Naive B cell (primary cell): ENCODE measurements at regions not wholly inside any gene's neighbourhood (a gene's known extent, or its start where the extent isn't known, plus 50 kb on each side); places are given as distances from the start of the nearest gene placed in this dataset.

Experiments used
- ATAC-seq, 2 donors: fragments of 150-1000 bp; cut with Tn5 transposase; 2 replicates each; pipeline ENCODE4 v1.10.0; 2021; ENCODE audit warnings: low read depth in 2 of 2, mild to moderate bottlenecking in 2 of 2, moderate library complexity in 2 of 2
- DNase-seq: peaks from one replicate; pipeline ENCODE4 v3.0.0; 2022
- H3K27ac Mint-ChIP-seq, 6 donors: one replicate each; pipeline ENCODE4 v1.8.0; 2020 to 2022; ENCODE audit warnings: mild to moderate bottlenecking in 6 of 6, mixed read lengths in 6 of 6, moderate library complexity in 5 of 6, inconsistent platforms in 2 of 6
- H3K27me3 Mint-ChIP-seq, 3 donors: one replicate each; pipeline ENCODE4 v1.8.0; 2021 to 2022; ENCODE audit warnings: mixed read lengths in 3 of 3, mild to moderate bottlenecking in 1 of 3
- H3K36me3 Mint-ChIP-seq, 2 donors: one replicate each; pipeline ENCODE4 v1.8.0; 2020 to 2022; ENCODE audit warnings: mixed read lengths in 2 of 2, inconsistent platforms in 1 of 2, mild to moderate bottlenecking in 1 of 2
- H3K4me1 Mint-ChIP-seq, 3 donors: one replicate each; pipeline ENCODE4 v1.8.0; 2020 to 2022; ENCODE audit warnings: mixed read lengths in 3 of 3, inconsistent platforms in 1 of 3, mild to moderate bottlenecking in 1 of 3, moderate library complexity in 1 of 3
- H3K4me3 Mint-ChIP-seq, 8 donors: one replicate each; pipeline ENCODE4 v1.8.0; 2020 to 2022; ENCODE audit warnings: mild to moderate bottlenecking in 8 of 8, mixed read lengths in 8 of 8, moderate library complexity in 8 of 8, inconsistent platforms in 2 of 8
- H3K9me3 Mint-ChIP-seq, 7 donors: one replicate each; pipeline ENCODE4 v1.8.0; 2020 to 2022; ENCODE audit warnings: mixed read lengths in 7 of 7, mild to moderate bottlenecking in 5 of 7, inconsistent platforms in 2 of 7, moderate library complexity in 1 of 7

DNA sequence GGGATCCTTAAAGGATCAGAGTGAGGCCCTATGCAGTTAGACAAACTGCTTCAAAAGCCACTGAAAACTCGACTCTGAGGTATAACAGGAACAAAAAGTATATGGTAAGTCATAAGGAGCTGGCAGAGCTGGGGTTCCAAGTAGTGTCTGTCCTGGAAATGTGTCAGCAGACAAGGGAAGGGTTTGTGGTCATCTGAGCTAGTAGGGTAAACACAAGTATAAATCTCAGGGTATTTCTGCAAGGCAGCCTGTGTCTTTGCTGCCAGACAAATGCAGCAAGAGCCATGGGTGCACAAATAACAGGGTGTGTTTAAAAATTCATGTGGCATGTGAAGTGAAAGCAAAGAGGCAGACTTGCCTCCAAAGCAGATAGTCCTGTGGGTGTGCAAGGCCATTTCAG lies 759.0 kb upstream of the ADAMTS5 start:
- H3K27ac Mint-ChIP-seq: no peak overlapping the region
- no peaks in the 10 kb centered on the region for H3K27me3 Mint-ChIP-seq
- ATAC-seq: no peak
- no peak overlapping the region for H3K4me3 Mint-ChIP-seq
- H3K4me1 Mint-ChIP-seq: no peaks in the 10 kb centered on the region
- H3K9me3 Mint-ChIP-seq: peaks cover 0 to 9% (median 5%) of the 10 kb centered on the region in 7 donors
- DNase-seq: no peak
- no peaks in the 10 kb centered on the region for H3K36me3 Mint-ChIP-seq

DNA sequence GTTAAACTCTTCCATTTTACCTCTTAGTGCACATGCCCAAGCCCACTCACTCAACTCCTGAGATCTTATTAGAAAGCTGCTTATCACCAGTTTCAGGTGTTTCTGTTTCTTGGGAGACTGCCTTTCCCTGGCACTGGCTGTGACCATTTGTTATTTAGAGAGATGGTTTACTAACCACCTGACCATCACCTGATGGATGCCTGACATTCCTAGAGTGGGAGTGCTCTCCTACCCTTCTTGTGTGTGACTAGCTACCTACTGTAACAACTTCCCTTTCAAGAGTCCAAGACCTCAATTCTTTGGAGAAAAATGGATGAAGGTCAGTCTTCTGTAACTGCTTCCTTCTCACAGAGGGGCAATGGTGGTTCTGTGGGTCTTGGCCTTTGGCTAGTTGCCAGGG lies 755.2 kb upstream of the ADAMTS5 start:
- no peak overlapping the region for H3K27ac Mint-ChIP-seq

DNA sequence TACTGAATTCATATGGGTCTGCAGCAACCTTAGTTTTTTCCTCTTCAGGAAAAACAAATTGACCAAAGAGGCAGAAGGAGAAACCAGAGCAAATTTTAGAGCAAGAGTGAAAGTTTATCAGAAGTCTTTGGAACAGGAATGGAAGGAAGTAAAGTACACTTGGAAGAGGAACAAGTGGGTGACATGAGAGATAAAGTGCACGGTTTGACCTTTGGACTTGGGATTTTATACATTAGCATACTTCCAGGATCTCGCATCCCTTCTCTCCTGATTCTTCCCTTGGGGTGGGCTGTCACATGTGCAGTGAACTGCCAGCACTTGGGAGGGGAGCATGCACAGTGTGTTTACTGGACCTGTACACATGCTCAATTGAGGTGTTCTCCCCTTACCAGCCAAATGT lies 754.8 kb upstream of the ADAMTS5 start:
- H3K36me3 Mint-ChIP-seq: no peaks in the 10 kb centered on the region
- H3K27ac Mint-ChIP-seq: no peak overlapping the region
- H3K4me3 Mint-ChIP-seq: peak overlapping the region in 1 of 8 donors; percentile 5
- DNase-seq: no peak
- no peaks in the 10 kb centered on the region for H3K4me1 Mint-ChIP-seq
- ATAC-seq: no peak
- H3K9me3 Mint-ChIP-seq: peaks cover 2 to 15% (median 3%) of the 10 kb centered on the region in 7 donors
- no peaks in the 10 kb centered on the region for H3K27me3 Mint-ChIP-seq

More for the DNA sequence above, 755.2 kb upstream of the ADAMTS5 start:
- H3K4me3 Mint-ChIP-seq: no peak overlapping the region
- DNase-seq (no peak), ATAC-seq (no peak)
- H3K36me3 Mint-ChIP-seq: no peaks in the 10 kb centered on the region
- H3K4me1 Mint-ChIP-seq: no peaks in the 10 kb centered on the region
- H3K27me3 Mint-ChIP-seq: no peaks in the 10 kb centered on the region
- H3K9me3 Mint-ChIP-seq: peaks cover 2 to 15% (median 3%) of the 10 kb centered on the region in 7 donors

DNA sequence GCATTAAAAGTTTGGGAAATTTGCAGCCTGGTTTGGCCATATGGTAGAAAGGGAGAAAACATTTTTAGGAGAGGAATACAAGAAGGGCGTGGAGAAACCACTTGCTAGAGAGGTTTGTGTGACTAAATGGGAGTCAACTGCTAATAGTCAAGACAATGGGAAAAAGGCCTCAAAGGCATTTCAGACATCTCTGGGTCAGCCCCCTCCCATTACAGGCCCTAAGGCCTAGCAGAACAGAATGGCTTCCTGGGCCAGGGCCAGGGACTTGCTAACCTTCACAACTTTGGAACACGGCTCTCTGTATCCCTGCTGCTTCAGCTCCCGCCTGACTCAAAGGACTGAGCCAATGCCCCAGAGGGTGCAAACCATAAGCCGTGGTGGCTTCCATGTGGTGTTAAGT lies 752.3 kb upstream of the ADAMTS5 start:
- Mint-ChIP-seq H3K36me3 (no peaks in the 10 kb centered on the region), H3K27me3 (no peaks in the 10 kb centered on the region), H3K27ac (peak overlapping the region in 1 of 6 donors; percentile 47), H3K4me1 (no peaks in the 10 kb centered on the region), H3K4me3 (no peak overlapping the region), H3K9me3 (peaks cover 2 to 13% (median 3%) of the 10 kb centered on the region in 7 donors)
- DNase-seq: no peak
- no peak for ATAC-seq

GRCh38 chr21:27715131-27715530 lies 748.2 kb upstream of the ADAMTS5 start:
- ATAC-seq (no peak), DNase-seq (no peak)
- no peak overlapping the region for H3K27ac Mint-ChIP-seq
- no peaks in the 10 kb centered on the region for H3K36me3 Mint-ChIP-seq
- H3K9me3 Mint-ChIP-seq: peaks cover 0 to 6% (median 2%) of the 10 kb centered on the region in 7 donors
- no peaks in the 10 kb centered on the region for H3K27me3 Mint-ChIP-seq
- H3K4me1 Mint-ChIP-seq: no peaks in the 10 kb centered on the region
- no peak overlapping the region for H3K4me3 Mint-ChIP-seq

DNA sequence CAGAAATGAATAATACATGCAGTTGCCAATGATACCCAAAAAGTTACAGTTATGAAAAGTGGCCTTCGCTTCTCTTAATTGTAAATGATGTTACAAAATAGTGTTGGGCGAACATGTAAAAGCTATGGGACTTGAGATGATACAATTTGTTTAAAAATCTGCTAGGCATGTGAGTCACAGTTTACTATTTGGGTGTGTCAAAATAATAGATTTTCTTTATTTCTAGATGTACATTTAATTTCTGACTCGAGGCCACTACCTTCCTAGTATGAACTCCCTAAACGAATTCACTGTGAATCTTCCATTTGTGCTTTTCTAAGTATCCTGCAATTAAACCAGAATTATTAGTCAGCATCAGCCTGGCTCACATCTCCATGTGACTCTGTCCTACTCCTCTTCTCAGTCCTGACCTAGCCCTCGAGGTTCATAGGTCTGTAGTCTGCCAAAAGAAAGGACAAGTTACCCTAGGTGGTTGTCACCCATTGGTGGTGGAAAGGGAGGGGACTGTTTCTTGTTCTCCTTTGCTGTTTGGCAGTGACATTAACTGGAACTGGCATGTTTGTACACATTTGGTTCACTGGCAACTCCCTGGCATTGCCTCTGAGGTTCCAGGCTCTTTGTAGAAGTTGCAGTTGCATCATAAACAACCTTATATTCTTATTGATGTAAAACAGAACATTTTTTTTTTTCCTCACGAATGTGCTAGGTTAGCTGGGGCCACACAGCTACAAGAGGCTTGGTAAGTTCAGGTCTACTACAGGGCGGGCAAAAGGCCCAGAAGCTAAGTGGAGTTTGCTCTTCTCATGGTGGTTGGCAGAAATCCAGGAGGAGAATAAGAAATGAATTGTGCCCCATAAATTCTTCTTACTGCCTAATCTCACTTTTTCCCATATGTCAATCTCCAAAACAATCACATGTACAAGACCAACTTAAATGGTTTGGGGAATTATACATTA lies 746.5 kb upstream of the ADAMTS5 start:
- Mint-ChIP-seq H3K4me1 (no peaks in the 10 kb centered on the region), H3K4me3 (no peak overlapping the region), H3K9me3 (peaks cover 0 to 4% (median 0%) of the 10 kb centered on the region in 7 donors), H3K36me3 (no peaks in the 10 kb centered on the region), H3K27me3 (no peaks in the 10 kb centered on the region), H3K27ac (no peak overlapping the region)
- no peak for ATAC-seq
- DNase-seq: no peak

DNA sequence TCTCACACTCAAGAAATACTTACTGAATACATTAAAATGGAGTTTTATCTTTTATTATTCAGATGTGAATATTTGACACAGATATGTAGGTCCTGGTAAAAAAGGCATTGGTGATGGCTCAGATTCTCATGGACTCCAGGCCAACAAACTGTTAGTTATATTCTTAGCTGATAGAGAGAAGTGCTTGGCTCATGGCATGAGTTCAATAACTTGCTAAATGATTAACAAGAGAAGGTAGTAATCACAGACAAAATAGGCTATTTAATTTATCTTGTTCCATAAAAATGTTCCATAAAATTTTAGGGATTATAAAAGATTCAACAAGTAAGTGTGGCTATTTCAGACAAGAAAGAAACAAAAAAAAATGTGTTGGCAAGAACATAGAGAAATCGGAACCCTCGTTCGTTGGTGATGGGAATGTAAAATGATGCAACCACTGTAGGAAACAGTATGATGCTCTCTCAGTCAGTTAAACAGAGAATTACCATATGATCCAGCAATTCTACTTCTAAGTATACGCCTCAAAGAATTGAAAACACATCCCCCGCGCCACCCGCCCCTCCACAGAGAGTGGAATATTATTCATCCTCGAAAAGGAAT lies 737.8 kb upstream of the ADAMTS5 start:
- H3K27me3 Mint-ChIP-seq: no peaks in the 10 kb centered on the region
- H3K9me3 Mint-ChIP-seq: peaks cover 0 to 5% (median 3%) of the 10 kb centered on the region in 7 donors
- H3K27ac Mint-ChIP-seq: no peak overlapping the region
- ATAC-seq: no peak
- H3K4me3 Mint-ChIP-seq: no peak overlapping the region
- DNase-seq: no peak
- no peaks in the 10 kb centered on the region for H3K4me1 Mint-ChIP-seq
- no peaks in the 10 kb centered on the region for H3K36me3 Mint-ChIP-seq

DNA sequence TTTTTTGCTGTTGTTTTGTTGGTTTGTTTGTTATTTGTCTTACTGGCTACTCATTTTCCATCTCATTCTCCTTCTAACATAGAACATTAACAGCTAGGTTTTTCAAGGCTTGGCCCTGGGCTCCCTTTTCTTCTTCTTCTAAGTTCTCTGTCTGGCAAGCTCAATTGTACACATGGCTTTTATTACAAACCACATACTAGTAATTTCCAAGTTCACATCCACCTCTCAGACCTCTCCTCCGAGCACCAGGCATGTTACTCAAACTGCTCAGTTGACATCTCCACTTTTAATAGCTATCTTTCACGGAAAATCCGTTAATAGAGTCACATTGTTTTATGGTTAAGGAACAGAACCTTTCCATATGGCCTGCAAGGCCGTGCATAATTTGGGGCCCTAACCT lies 736.9 kb upstream of the ADAMTS5 start:
- H3K9me3 Mint-ChIP-seq: peaks cover 0 to 5% (median 3%) of the 10 kb centered on the region in 7 donors
- H3K36me3 Mint-ChIP-seq: no peaks in the 10 kb centered on the region
- DNase-seq (no peak), ATAC-seq (no peak)
- H3K27ac Mint-ChIP-seq: no peak overlapping the region
- H3K4me3 Mint-ChIP-seq: no peak overlapping the region
- H3K4me1 Mint-ChIP-seq: no peaks in the 10 kb centered on the region
- H3K27me3 Mint-ChIP-seq: no peaks in the 10 kb centered on the region

DNA sequence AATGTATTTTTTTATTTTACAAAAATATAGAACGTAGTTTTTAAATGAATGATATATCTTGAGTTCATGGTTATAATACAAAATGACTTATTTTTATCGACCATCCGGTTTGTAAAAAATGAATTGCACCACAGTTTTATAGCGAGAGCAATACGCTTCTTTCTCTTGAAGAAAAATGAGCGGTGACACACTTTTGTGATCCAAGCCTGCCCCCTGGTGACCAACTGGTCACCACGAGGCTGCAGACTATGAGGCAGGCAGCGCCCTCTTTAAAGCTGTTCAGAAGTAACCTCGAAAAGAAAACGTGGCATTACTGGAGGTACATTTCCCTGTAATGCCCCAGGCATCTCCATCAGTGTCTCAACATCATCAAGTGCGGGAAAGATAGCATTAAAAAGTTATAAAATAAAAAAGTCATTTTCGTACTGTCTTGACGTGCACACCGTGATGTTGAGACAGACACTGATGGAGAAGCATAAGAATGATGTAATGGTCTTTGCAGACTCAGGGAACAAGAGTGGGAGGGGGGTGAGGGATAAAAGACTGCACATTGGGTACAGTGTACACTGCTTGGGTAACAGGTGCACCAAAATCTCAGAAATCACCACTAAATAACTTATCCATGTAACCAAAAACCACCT lies 734.2 kb upstream of the ADAMTS5 start:
- peaks cover 0 to 3% (median 0%) of the 10 kb centered on the region in 7 donors for H3K9me3 Mint-ChIP-seq
- H3K4me3 Mint-ChIP-seq: no peak overlapping the region
- H3K27ac Mint-ChIP-seq: no peak overlapping the region
- ATAC-seq (peak in 1 of 2 donors; percentile 18), DNase-seq (peak; percentile 20)
- no peaks in the 10 kb centered on the region for H3K36me3 Mint-ChIP-seq
- no peaks in the 10 kb centered on the region for H3K27me3 Mint-ChIP-seq
- H3K4me1 Mint-ChIP-seq: no peaks in the 10 kb centered on the region

DNA sequence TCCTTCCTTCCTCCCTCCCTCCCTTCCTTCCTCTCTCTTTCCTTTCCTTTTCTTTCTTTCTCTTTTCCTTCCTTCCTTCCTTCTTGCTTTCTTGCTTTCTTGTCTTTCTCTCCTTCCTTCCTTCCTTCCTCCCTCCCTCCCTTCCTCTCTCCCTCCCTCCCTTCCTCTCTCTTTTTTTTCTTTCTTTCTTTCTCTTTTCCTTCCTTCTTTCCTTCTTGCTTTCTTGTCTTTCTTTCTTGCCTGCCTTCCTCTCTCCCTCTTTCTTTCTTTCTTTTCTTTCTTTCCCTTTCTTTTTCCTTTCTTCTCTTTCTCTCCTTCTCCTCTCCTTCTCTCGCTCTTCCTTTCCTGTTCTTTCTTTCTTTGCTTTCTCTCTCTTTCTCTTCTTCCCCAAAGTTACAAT lies 728.4 kb upstream of the ADAMTS5 start:
- DNase-seq: no peak

GRCh38 chr21:27694667-27695066 lies 727.8 kb upstream of the ADAMTS5 start:
- ATAC-seq: no peak
- no peak for DNase-seq
- Mint-ChIP-seq H3K27ac (no peak overlapping the region), H3K4me1 (no peaks in the 10 kb centered on the region), H3K4me3 (no peak overlapping the region), H3K36me3 (no peaks in the 10 kb centered on the region), H3K9me3 (peaks cover 0 to 5% (median 0%) of the 10 kb centered on the region in 7 donors), H3K27me3 (peaks cover 0 to 4% (median 0%) of the 10 kb centered on the region in 3 donors)

More for the DNA sequence above, 728.4 kb upstream of the ADAMTS5 start:
- Mint-ChIP-seq H3K9me3 (peaks cover 0 to 5% (median 0%) of the 10 kb centered on the region in 7 donors), H3K27ac (no peak overlapping the region), H3K36me3 (no peaks in the 10 kb centered on the region), H3K27me3 (peaks cover 0 to 4% (median 0%) of the 10 kb centered on the region in 3 donors), H3K4me3 (no peak overlapping the region), H3K4me1 (no peaks in the 10 kb centered on the region)
- no peak for ATAC-seq

- Mint-ChIP-seq H3K9me3 (peaks cover 0 to 5% (median 2%) of the 10 kb centered on the region in 7 donors), H3K27ac (no peak overlapping the region), H3K36me3 (no peaks in the 10 kb centered on the region), H3K27me3 (peaks cover 0 to 4% (median 0%) of the 10 kb centered on the region in 3 donors), H3K4me1 (no peaks in the 10 kb centered on the region), H3K4me3 (no peak overlapping the region)
- ATAC-seq: no peak
- DNase-seq: no peak
These were observed 726.5 kb upstream of the ADAMTS5 start for GRCh38 chr21:27693376-27693775.

DNA sequence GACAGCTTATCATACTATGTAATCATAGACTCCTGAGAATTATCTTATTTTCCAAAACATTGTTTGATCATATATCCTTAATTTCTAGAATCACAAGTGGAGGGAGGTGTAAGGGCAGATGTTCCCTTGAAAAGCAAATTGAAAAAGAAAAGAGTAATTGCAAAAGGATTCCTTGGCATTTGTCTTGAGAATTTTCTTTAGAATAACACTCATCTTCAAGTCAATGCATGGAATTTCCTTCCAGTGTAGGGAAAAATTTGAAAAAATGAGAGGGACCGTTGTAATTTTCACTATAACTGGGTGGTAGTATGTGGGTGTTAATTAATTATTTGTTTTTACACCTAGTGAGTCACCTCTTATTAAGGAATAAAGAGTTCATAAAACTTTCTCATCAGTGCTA lies 724.6 kb upstream of the ADAMTS5 start:
- peaks cover 0 to 10% (median 4%) of the 10 kb centered on the region in 7 donors for H3K9me3 Mint-ChIP-seq
- ATAC-seq (no peak), DNase-seq (no peak)
- H3K4me3 Mint-ChIP-seq: no peak overlapping the region
- H3K27ac Mint-ChIP-seq: no peak overlapping the region
- no peaks in the 10 kb centered on the region for H3K4me1 Mint-ChIP-seq
- peaks cover 0 to 4% (median 0%) of the 10 kb centered on the region in 3 donors for H3K27me3 Mint-ChIP-seq
- no peaks in the 10 kb centered on the region for H3K36me3 Mint-ChIP-seq
